GM12865 (cell line): ENCODE measurements at regions not wholly inside any gene's neighbourhood (a gene's known extent, or its start where the extent isn't known, plus 50 kb on each side); places are given as distances from the start of the nearest gene placed in this dataset.

ENCODE experiments used
- DNase-seq: peaks from one replicate; pipeline ENCODE4 v3.0.0; 2010; ENCODE audit warnings: low read depth
- H3K4me3 ChIP-seq: 2 replicates; pipeline ENCODE4 v1.5.1; 2011; ENCODE audit warnings: mild to moderate bottlenecking, low read depth, low read length, control low read depth
- TF ChIP-seq, protein P1 (sequence below): IDR thresholded peaks from 2 replicates; pipeline ENCODE4 v1.5.1; 2011; ENCODE audit warnings: low read length, control low read depth, low read depth, inconsistent platforms; ENCODE audit not compliant: insufficient read depth; ENCODE audit errors: missing control alignments

DNA sequence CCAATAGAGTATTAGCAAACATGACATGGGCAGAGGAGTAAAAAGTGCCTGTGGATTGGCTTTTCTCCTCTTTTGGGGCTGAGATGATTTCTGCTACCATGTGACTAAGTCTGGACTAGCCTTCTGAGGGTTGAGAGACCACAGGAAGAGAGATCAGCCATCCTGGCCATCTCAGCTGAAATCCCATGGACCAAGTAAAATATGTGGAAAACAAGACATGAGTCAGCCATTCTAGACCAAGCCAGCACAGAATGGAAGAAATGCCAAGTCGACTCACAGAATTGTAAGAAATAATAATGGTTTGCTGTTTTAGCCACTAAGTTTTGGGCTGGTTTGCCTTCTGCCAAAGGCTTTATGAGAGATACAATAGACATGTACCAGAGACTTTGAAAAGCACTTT lies 377.8 kb downstream of the CHSY3 start:
- no peak overlapping the region for H3K4me3 ChIP-seq
- no peak for DNase-seq
- TF ChIP-seq, protein P1, sequence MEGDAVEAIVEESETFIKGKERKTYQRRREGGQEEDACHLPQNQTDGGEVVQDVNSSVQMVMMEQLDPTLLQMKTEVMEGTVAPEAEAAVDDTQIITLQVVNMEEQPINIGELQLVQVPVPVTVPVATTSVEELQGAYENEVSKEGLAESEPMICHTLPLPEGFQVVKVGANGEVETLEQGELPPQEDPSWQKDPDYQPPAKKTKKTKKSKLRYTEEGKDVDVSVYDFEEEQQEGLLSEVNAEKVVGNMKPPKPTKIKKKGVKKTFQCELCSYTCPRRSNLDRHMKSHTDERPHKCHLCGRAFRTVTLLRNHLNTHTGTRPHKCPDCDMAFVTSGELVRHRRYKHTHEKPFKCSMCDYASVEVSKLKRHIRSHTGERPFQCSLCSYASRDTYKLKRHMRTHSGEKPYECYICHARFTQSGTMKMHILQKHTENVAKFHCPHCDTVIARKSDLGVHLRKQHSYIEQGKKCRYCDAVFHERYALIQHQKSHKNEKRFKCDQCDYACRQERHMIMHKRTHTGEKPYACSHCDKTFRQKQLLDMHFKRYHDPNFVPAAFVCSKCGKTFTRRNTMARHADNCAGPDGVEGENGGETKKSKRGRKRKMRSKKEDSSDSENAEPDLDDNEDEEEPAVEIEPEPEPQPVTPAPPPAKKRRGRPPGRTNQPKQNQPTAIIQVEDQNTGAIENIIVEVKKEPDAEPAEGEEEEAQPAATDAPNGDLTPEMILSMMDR = no peak

DNA sequence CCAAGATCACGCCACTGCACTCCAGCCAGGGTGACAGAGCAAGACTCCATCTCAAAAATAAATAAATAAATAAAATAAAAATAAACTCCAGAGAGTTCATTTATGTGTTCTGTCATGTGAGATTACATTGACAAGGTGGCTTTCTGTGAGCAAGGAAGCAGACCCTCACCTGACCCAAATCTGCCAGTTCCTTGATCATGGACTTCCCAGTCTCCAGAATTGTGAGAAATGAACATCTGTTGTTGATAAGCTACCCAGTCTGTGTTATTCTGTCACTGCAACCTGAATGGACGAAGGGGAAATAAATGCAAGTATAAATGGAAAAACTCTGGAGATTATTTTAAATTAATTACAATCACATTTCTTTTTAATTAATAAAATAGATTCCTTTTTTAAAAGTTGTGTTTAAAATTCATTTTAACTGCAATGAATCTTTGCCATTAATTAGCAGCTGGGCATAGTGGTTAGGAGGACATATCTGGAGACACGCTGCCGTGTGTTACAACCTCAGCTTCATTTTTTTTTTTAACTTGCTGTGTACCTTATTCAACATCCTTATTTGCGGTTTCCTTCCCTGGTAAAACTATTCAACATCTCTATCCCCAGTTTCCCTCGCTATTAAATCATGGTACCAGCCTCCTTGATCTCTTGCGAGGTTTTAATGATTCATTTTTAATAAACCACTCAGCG lies 376.4 kb downstream of the CHSY3 start:
- no peak overlapping the region for H3K4me3 ChIP-seq
- DNase-seq = no peak
- TF ChIP-seq, protein P1 = no peak

DNA sequence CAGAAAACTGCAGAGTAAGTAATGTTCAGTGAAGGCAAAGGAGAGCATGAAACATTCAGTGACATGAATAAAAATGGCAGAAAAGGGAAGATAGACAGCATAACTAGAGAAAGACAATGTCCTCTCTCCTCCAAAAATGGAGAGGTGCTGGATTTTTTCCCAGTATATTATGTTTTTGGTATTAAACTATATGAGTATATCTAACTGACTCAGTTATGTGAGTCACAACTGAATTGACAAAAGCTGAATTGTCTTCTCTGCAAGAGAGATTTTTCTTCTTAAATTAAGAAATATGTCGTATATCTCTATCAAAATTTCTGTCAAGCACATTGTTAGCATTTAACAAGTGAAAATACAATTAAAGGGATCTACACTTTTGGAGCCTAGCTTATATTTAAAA lies 375.1 kb downstream of the CHSY3 start:
- no peak overlapping the region for H3K4me3 ChIP-seq
- no peak for DNase-seq
- TF ChIP-seq, protein P1 = no peak

DNA sequence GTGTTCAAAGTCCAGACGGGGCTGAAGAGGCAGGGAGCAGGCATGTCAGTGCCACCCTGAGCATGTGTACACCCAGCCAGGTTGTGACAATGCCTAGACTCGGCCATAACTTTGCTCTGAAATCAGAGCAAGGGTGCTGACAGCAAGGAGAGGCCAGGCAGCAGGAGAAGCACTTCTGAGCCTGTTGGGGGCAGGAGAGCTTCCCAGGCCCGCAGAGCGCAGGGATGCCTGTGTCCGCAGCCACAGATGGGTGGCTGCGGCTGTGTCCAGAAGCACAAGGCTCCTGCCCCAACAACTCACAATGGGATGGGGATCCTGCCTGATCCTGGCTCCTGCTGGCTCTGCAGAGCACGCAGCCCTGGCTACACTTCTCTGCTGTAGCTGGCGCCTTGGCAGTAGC lies 373.9 kb downstream of the CHSY3 start:
- no peak overlapping the region for H3K4me3 ChIP-seq
- no peak for DNase-seq
- TF ChIP-seq, protein P1 = no peak

DNA sequence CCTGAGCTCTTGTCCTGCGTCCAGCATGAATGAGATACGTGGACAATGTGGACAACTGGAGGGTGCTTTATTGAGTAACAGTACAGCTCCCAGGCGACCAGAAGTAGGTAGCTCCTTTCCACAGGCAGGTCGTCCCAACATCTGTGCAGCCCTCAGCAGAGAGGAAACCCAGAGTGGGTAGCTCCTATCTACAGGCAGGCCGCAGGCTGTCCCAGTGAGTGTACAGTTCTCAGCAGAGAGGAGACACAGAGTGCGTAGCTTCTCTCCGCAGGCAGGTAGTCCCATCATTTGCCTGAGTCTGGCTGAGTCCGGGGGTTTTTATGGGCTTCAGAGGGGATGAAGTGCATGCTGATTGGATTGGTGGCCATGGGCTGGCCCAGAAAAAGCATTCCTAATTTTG lies 373.3 kb downstream of the CHSY3 start:
- TF ChIP-seq, protein P1 = no peak
- DNase-seq = no peak
- no peak overlapping the region for H3K4me3 ChIP-seq

DNA sequence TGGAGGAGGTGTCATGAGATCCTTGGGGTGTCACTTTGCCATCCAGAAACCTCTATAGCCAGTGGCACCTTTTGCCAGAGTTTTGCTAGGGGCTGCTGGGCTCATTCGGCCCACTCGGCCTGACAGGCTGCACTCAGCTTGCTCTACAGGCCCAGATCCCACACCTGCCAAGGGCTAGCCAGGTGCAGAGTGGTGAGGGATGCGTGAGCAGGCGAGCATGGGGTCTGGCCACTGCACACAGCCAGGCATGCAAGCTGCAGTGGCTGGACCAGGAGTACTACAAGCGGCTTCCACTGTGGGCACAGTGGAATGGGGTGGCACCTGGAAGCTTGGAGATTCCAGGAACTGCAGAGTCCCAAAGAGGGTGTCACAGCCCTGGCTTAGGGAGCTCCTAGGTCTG lies 372.7 kb downstream of the CHSY3 start:
- no peak for DNase-seq

GRCh38 chr5:130272837-130273236 lies 368.6 kb downstream of the CHSY3 start:
- H3K4me3 ChIP-seq = no peak overlapping the region
- TF ChIP-seq, protein P1 = no peak
- DNase-seq = no peak

More for the DNA sequence above, 372.7 kb downstream of the CHSY3 start:
- no peak overlapping the region for H3K4me3 ChIP-seq
- TF ChIP-seq, protein P1 = no peak
